HG02840 (cell line): ENCODE measurements at regions not wholly inside any gene's neighbourhood (a gene's known extent, or its start where the extent isn't known, plus 50 kb on each side); places are given as distances from the start of the nearest gene placed in this dataset.
"Not testable (repeated sequence)": the region's sequence is repeated elsewhere in the genome, so short reads cannot be mapped to it uniquely, and the experiment has no call there.

Experiments used
- ATAC-seq: cut with Tn5 transposase; IDR thresholded peaks from one replicate; pipeline ENCODE4 v1.9.1; 2021; ENCODE audit warnings: mild to moderate bottlenecking, moderate library complexity, moderate number of reproducible peaks; ENCODE audit not compliant: unreplicated experiment, low FRiP score

DNA sequence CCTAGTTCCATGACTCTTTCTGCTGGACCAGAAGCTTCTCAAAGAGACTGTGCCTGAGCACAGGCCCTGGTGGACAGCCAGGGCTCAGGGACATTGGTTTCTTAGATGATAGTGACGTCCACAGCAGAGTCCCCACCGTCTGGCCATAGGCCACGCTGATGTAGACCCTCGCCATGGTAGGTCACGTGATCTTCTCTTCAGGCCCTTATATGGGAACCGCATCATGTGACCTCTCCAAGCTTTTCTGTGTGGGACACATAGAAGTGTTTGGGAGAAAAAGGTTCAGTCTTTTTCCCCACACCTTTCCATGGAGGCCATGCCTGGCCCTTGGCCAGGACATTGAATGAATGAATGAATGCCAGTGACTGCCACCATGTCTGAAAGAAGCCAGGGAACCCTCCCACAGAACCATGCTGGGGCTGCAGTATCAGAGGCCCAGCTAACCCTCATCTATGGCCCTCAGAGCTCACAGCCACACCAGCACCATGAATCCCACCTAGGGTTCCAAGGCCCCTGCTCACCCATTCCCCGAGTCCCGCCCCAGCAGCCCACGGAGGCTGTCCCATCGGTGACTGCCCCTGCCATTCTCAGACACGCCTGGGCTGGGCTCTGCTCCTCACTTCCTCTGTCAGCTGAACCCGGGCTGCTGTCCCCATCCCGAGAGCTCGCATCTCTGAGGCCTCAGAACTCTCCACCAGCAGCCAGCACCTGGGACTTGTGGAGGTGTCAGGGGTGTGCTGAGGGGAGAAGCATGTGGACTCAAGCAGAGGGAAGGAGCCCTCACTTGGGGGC, 292.1 kb downstream of the ADGRD1 start:
- no peak for ATAC-seq

DNA sequence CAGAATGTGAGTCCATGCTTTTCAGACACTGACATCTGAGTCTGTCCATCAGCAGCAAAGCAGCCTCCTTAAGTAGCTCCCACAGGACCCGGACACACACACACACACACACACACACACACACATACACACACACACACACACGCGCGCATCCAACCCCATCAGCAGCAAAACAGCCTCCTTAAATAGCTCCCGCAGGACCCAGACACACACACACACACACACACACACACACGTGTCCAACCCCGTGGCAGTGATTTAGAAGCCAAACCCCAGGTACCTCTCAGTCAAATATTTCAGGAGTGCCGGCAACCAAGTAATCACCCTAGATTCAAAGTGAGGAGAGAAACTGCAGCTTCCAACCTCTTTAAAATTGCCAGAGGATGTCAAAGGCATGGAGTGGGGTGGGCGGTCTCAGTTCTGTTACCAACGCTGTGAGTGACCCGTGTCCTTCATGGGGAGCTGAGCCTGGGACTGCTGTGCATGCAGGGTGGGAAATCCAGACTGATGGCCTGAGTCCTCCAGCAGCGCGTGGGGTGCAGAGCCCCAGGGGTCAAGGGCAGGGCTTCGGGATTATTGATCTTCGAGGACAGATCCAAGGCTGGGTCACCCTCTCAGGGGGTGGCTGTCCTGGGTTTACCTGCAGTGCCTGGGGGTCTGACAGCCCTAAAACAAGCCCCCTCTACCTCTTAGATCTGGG, 293.5 kb downstream of the ADGRD1 start:
- ATAC-seq = not testable (repeated sequence)

DNA sequence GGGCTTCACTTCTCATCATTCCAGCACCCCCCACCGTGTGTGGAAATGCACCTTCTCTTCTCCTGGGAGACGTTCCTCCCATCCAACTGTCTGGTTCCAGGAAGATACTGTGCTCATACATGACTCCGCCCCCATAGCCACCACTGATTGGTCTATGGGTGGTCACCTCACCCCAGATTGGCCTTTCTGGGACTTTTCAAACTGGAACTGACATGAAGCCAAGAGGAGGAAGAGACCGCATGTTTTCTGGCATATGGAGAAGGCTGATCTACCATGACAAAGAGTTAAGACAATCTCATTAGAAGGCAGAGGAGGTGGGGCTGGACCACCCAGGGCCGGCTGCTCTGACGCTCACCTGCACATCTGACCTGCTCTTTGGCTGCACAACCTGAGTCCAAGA, 294.2 kb downstream of the ADGRD1 start:
- not testable (repeated sequence) for ATAC-seq

- ATAC-seq = no peak
These were observed 295.7 kb downstream of the ADGRD1 start for GRCh38 chr12:131249246-131250027.

GRCh38 chr12:131250028-131250950, 296.6 kb downstream of the ADGRD1 start:
- no peak for ATAC-seq

DNA sequence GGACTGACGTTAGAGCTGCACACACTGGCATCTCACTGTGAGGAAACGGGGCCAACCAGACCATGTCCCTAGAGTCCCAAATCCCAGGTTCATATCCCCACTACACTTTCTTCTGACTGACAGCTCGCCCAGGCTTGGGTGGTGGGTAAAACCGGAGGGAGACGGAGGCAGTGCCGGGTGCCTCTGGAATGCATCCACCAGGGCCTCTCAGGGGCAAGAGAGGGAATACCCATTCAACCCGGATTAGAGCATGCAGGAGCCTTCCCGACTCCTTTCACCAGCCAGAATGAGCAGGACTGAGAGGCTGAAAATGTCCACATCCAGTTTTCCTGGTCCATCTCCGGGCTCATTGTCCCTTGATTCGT, 297.2 kb downstream of the ADGRD1 start:
- ATAC-seq = no peak

- ATAC-seq = no peak
These were observed 297.8 kb downstream of the ADGRD1 start for GRCh38 chr12:131251336-131252101.

- ATAC-seq = no peak
These were observed 299.8 kb downstream of the ADGRD1 start for GRCh38 chr12:131253376-131254026.

DNA sequence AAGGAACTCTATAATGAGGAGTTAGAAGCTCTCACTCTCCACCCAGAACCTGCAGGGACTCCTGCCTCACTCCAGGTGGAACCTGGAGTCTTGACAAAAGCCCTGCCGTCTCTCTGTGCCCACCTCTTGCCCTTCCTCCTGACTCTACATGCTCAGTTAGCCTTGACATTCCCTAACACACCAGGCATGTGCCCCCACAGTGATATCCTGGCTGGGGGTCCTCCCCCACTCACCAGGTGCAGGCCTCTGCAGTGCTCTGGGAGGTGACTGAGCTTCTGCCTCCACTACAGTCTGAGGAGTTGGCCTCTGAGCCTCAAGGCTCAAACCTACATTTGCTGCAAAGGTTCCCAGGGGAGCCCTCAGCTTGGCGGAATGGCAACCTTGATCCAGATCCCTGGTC, 300.7 kb downstream of the ADGRD1 start:
- no peak for ATAC-seq

- ATAC-seq = no peak
These were observed 304.7 kb downstream of the ADGRD1 start for GRCh38 chr12:131258398-131258797.

DNA sequence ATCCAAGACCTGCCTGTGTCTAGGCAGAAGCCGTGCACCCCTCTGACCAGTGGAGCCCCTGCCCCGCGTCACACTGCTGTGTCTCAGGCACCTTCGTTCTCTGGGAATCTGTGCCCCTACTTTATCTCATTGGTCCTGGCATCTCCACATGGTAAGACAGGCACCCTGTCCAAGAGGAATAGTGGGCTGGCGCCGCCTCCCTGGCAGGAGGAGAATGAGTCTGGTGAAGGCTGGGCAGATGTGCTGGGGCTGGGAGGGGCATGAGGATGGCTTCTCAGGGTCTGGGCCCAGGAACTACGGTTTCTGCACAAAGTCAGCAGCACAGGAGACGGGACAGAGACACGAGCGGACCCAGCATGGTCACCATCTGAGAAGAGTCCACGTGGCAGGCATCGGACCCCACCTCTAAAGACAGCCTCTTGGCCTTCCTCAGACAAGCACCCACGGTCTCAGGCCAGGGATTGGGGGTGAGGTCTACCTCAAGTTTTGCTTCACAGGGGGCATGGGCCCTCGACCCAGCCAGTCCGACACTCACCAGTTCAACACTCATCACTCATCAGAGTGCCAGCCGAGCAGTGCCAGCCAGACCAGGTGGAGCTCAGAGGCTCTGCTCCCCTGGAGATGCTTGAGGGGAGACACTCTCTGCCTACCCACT, 306.7 kb downstream of the ADGRD1 start:
- ATAC-seq = no peak

DNA sequence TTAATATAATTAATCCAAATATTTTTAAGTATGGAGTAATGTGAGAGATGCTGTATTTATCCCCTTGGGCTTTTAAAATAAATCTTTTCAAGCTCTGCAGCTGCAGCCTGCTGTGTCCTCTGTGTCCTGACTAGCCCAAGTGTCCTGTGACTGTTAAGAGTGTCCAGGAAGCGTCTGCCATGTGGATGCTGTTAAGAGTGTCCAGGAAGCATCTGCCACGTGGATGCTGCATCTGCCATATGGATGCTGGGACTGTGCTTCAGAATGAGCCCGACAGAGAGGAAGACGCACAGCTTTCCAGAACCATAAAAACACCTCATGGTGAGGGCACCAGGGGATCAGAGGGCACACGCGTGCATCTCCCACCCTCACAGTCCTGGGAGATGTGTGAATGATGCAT, 307.2 kb downstream of the ADGRD1 start:
- no peak for ATAC-seq

- no peak for ATAC-seq
These were observed 308.2 kb downstream of the ADGRD1 start for GRCh38 chr12:131261906-131262305.

DNA sequence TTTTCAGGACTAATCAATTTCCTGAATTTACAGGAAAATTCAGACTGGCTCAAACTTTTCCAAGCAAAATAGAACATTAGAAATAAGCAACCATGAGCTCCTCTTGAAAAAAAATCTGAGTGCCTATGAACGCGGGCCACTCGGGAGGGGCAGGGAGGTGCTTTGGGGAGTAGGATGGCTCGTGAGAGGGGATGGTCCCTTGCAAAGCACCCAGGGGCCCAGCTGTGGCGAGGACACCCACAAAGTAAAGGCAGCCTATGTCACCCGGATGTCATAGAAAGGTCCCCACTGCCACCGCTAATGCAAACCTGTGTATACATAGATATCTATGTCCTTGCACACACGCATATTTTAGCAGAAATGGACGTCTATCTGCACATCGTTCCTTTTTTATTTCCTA, 309.9 kb downstream of the ADGRD1 start:
- ATAC-seq = no peak

DNA sequence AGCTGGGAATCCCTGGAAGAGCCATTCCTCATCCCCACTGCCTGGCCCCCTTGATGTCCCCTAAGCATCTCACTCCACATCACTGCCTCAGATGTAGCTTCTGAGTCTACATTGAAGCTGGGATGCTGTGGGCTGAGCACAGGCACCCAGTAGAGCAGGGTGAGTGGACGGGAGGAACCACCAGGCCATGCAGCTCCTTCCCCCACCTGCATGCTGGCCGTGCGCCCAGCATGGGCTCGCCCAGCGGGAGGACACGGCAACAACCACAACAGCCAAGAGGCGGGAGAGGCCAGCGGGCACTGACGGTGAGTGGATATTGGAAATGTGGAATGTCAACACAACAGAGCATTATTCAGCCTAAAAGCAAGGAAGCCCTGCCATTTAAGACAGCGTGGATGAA, 310.9 kb downstream of the ADGRD1 start:
- ATAC-seq = no peak

DNA sequence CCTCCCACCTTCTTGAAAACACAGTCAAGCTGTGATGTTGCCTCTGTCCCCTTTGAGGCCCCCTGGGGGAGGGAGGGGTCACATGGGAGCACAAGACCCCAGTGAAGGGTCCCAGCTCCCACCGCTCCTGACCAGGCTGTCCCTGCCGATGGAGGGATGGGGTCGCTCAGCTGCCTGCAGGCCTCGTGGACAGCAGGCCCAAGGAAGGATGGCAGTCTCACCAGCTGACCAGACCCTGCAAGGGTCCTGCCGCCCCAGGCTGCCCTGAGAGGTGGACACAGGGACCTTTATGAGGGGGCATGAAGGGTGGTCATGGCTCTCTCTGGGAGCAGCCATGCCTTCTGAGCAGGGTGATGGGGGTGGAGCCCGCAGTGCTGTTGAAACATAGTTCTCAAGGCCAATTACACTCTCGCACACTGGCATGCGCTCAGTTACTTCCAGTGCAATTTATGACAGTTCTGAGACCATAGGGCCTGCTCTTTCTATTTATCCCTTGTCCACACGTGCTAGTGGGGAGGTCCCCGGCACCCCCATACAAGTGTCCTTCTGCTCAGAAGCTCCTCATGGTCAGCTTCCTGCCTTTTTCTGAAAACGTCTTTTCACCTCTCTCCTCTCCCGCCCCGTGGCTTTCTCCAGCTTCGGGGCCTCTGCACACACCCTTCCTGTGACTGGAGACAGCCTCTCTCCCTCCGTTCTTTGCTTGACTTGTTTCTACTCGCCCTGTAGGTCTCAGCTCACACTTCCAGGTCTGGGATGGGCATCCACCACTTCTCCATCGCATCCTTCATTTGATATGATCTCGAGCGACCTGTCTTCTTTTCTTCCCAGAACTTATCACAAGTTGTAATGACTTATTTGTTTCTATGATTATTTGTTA, 313.1 kb downstream of the ADGRD1 start:
- ATAC-seq = no peak

DNA sequence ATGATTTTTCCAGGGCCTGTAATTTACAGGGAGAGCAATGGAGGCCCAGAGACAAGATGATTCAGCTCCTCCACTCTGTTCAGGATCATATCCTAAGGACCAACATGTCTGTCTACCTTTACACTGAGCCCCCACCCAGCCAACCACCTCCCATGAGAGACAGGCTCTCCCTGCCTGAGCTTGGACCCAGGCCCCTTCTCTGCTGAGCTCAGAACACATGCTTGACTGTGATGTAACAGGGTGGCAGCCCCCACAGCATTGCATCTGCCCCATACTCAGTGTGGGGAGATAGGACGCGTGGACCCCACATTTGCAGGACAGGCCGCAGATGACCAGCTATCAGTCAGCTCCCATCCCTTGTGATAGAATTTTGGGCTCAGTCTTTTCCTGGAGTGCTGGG, 313.9 kb downstream of the ADGRD1 start:
- no peak for ATAC-seq

DNA sequence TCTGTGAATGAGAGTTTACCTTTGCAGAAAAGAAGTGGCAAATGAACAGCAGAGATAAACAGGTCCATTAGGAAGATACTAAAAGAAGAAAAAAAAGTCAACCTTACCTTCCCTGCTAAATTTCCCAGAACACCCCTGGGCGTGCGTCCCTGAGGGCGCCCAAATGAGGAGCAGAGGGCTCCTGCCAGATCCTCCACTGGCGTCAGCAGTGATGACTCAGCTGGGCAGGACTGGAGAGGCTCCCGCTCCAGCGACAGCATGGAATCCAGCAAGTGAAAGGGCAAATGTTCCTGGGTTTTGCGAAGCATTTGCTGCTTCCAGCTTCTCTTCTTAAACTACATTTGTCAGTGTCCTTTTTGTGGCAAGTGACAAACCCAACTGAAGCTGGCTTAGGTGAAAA, 314.4 kb downstream of the ADGRD1 start:
- ATAC-seq = not testable (repeated sequence)
